Fibroblast of pulmonary artery (primary cell): ENCODE measurements at regions not wholly inside any gene's neighbourhood (a gene's known extent, or its start where the extent isn't known, plus 50 kb on each side); places are given as distances from the start of the nearest gene placed in this dataset.

Experiments used
- DNase-seq: peaks from one replicate; pipeline ENCODE4 v3.0.0-alpha.2; 2010; ENCODE audit warnings: low read depth
- H3K4me3 ChIP-seq: replicated peaks from 2 replicates; pipeline ENCODE4 v1.5.1; 2011; ENCODE audit warnings: low read depth, mild to moderate bottlenecking, control low read depth, low read length, moderate library complexity
- TF ChIP-seq, protein P1 (sequence below): IDR thresholded peaks from 2 replicates; pipeline ENCODE4 v1.5.1; 2011; ENCODE audit warnings: mild to moderate bottlenecking, control low read depth, low read length, inconsistent platforms; ENCODE audit errors: missing control alignments

DNA sequence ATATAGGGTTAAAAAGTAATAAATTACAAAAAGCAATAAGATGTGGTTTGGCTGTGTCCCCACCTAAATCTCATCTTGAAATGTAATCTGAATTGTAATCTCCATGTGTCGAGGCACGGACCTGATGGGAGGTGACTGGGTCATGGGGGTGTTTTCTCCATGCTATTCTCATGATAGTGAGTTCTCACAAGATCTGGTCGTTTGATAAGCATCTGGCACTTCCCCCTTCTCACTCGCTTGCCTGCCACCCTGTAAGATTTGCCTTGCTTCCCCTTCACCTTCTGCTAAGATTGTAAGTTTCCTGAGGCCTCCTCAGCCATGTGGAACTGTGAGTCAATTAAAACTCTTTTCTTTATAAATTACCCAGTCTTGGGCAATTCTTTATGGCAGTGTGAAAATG, 577.4 kb downstream of the TBC1D4 start:
- H3K4me3 ChIP-seq = no peak overlapping the region
- TF ChIP-seq, protein P1, sequence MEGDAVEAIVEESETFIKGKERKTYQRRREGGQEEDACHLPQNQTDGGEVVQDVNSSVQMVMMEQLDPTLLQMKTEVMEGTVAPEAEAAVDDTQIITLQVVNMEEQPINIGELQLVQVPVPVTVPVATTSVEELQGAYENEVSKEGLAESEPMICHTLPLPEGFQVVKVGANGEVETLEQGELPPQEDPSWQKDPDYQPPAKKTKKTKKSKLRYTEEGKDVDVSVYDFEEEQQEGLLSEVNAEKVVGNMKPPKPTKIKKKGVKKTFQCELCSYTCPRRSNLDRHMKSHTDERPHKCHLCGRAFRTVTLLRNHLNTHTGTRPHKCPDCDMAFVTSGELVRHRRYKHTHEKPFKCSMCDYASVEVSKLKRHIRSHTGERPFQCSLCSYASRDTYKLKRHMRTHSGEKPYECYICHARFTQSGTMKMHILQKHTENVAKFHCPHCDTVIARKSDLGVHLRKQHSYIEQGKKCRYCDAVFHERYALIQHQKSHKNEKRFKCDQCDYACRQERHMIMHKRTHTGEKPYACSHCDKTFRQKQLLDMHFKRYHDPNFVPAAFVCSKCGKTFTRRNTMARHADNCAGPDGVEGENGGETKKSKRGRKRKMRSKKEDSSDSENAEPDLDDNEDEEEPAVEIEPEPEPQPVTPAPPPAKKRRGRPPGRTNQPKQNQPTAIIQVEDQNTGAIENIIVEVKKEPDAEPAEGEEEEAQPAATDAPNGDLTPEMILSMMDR = no peak
- no peak for DNase-seq

DNA sequence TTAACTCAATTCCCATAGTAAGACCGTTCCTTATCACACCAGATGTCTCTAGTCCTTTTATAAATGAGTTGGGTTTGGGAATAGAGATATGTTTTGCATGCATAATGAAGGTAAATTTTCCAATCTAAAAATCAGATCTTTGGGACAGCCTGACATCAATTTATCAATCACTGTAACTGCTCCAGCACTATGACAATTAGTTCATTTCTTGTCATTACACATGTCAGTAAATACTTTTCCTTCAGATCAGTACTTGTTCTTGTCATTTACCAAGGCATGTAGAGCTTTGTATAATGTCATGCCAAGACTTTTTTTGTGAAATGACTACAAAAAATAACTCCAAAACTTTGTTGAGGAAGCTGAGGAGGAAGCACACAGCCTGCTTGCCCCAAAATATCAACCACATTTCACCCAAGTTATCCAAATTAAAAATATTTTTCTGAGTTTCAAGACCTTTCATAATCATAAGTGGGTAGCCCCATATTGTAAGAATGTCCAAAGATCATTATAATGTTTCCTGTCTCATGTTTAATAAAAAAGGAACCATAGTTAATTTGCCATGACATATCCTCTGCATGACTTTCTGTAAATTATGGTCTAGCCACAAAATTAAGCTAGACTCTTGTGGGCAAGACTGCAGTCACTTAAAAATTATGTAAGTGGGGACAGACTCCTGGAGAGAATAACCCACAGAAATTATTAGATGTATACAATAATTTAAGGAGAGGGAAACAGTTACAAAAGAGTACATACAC, 586.8 kb downstream of the TBC1D4 start:
- DNase-seq = no peak

DNA sequence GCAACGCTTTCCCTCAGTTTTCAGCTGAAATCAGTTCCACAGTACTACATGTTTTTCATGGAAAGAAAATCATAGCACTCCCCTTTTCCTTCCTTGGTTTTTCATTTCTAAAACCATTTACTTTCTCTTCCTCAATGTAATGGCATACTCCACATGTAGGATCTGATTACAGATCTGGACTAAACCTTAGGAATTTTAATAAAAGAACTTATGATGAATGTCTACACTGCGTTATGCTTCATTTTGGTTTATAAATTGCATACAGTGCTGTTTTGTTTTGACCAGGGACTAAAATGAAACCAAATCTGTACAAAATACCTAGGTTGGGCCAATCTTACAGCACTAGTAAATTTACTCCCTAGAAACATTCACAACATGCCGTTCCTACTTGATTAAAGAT, 589.9 kb downstream of the TBC1D4 start:
- no peak for DNase-seq
- H3K4me3 ChIP-seq = no peak overlapping the region
- TF ChIP-seq, protein P1 = no peak

More for the DNA sequence above, 586.8 kb downstream of the TBC1D4 start:
- TF ChIP-seq, protein P1 = no peak
- H3K4me3 ChIP-seq = no peak overlapping the region

DNA sequence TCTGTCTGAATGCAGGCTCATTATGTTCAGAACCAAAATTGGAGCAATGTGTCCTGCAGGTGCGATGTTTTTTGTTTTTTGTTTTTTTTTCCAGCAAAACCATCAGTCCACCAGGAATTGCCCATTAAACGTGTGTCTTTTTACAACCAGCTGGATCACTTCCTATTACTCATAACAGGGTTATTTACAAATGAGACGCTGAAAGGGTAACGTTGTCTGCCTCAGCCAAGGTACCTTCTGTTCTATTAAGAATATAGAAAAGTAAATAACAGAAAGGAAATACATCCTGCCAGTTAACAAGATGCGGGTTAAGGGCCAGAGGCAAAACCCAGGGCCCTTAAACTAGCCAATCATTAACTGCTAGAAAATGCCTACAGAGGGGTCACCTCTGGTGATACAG, 590.4 kb downstream of the TBC1D4 start:
- TF ChIP-seq, protein P1 = no peak
- no peak overlapping the region for H3K4me3 ChIP-seq
- DNase-seq = peak; percentile 76

DNA sequence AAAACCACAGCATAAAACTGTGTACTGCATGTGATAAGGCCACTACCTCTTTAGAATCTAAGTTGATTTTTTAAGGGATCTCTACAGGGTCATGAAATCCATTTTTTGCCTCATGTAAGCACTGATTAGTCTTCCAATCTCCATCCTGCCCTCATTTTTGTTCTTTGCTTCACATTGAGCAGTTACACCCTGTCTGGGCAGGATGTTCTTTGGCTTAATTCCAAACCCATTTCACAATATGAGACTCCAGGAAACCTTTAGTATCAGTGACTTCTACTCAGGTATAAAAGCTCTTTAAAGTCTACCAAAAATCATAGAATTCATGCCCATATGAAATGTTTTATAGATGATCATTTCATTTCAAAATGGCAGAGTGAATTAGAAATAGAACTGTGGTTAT, 592.6 kb downstream of the TBC1D4 start:
- TF ChIP-seq, protein P1 = no peak
- H3K4me3 ChIP-seq = no peak overlapping the region
- DNase-seq = peak; percentile 65

DNA sequence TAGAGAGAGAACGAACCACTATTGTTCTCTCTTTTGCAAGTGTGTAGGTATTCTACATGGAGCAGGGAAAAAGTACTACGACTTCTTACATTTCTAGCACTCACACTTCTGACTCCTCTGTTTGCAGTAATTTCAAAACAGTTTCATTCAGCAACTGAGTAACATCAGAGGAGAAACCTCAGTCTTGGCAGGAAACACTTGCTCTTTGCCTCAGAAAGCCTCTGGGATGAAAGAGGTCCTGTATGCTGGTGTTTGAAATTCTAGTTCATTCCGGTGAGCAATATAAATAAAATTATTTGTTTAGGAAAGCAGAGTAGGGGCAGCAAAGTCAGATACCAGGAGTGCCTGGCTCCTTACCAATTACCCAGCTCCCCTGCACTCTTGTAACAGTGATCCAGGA, 595.5 kb downstream of the TBC1D4 start:
- DNase-seq = peak; percentile 34
- no peak overlapping the region for H3K4me3 ChIP-seq

DNA sequence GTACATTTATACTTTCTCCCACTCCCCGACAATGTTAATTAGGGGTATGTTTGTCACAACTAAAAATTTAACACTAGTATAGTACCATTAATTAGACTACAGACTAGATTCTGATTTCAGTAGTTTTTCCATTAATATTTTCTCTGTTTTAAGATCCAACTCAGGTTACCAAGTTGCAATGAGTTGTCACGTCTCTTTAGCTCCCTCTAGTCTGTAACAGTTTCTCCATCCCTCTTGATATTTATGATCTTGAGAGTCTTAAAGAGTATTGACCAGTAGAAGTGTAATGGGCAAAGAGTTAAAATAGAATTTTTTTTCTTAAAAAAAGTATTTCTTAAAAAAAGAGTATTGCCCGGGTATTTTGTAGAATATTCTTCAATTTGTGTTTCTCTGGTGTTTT, 598.1 kb downstream of the TBC1D4 start:
- H3K4me3 ChIP-seq = no peak overlapping the region
- no peak for DNase-seq

More for the DNA sequence above, 595.5 kb downstream of the TBC1D4 start:
- TF ChIP-seq, protein P1 = no peak

More for the DNA sequence above, 598.1 kb downstream of the TBC1D4 start:
- TF ChIP-seq, protein P1 = peak; percentile 25
